Endodermal cell (in vitro differentiated cells): ENCODE measurements at regions not wholly inside any gene's neighbourhood (a gene's known extent, or its start where the extent isn't known, plus 50 kb on each side); places are given as distances from the start of the nearest gene placed in this dataset.
A peak's percentile ranks its signal among the peaks of the same experiment; 100 is the strongest.
"Not testable (repeated sequence)": the region's sequence is repeated elsewhere in the genome, so short reads cannot be mapped to it uniquely, and the experiment has no call there.

Experiments
- DNase-seq: peaks from one replicate; pipeline ENCODE4 v3.0.0-alpha.2; 2017
- H3K27ac ChIP-seq: 2 replicates; pipeline ENCODE4 v1.5.1; 2013; ENCODE audit warnings: mild to moderate bottlenecking, low read depth, low read length, moderate library complexity
- H3K27me3 ChIP-seq: 2 replicates; pipeline ENCODE4 v1.6.1; 2013; ENCODE audit warnings: mild to moderate bottlenecking, low read length, moderate library complexity; ENCODE audit not compliant: insufficient read depth, control insufficient read depth, poor library complexity, severe bottlenecking
- H3K36me3 ChIP-seq: 2 replicates; pipeline ENCODE4 v1.7.0; 2013; ENCODE audit warnings: mild to moderate bottlenecking, low read length, moderate library complexity; ENCODE audit not compliant: control insufficient read depth, insufficient read depth
- H3K4me1 ChIP-seq: one replicate; pipeline ENCODE4 v1.7.0; 2013; ENCODE audit warnings: low read length; ENCODE audit not compliant: control insufficient read depth, insufficient read depth
- H3K4me3 ChIP-seq: 2 replicates; pipeline ENCODE4 v1.5.1; 2013; ENCODE audit warnings: mild to moderate bottlenecking, low read length, moderate library complexity
- H3K9ac ChIP-seq: 2 replicates; pipeline ENCODE4 v1.6.1; 2013; ENCODE audit warnings: mild to moderate bottlenecking, low read length, moderate library complexity; ENCODE audit not compliant: poor library complexity, severe bottlenecking; ENCODE audit errors: extremely low read depth
- H3K9me3 ChIP-seq: 2 replicates; pipeline ENCODE4 v1.6.1; 2013; ENCODE audit warnings: mild to moderate bottlenecking, low read length, moderate library complexity; ENCODE audit not compliant: control insufficient read depth
- H3K27ac Mint-ChIP-seq: 2 replicates; pipeline ENCODE4 v1.8.0; 2020; ENCODE audit warnings: mixed read lengths
- H3K27me3 Mint-ChIP-seq: 2 replicates; pipeline ENCODE4 v1.8.0; 2021; ENCODE audit warnings: mild to moderate bottlenecking, mixed read lengths; ENCODE audit not compliant: insufficient read depth
- H3K36me3 Mint-ChIP-seq: 2 replicates; pipeline ENCODE4 v1.8.0; 2020; ENCODE audit warnings: low read depth, mixed read lengths
- H3K4me1 Mint-ChIP-seq: 2 replicates; pipeline ENCODE4 v1.8.0; 2020; ENCODE audit warnings: mixed read lengths
- H3K4me3 Mint-ChIP-seq: 2 replicates; pipeline ENCODE4 v1.8.0; 2020; ENCODE audit warnings: mild to moderate bottlenecking, moderate library complexity, mixed read lengths
- H3K9me3 Mint-ChIP-seq: 2 replicates; pipeline ENCODE4 v1.8.0; 2020; ENCODE audit warnings: mild to moderate bottlenecking, mixed read lengths
- CTCF ChIP-seq: fragments of 200-600 bp; sonication (generic); conservative IDR thresholded peaks from 2 replicates; pipeline ENCODE4 v1.5.0; 2021; ENCODE audit warnings: antibody characterized with exemption, mild to moderate bottlenecking
- WGBS, 2 experiments: methylation state at CpG; one replicate each; pipeline versions ENCODE4 v1.1.5 to v1.1.7; 2013; ENCODE audit warnings: missing lambda C conversion rate in 2 of 2, mixed read lengths in 1 of 2; ENCODE audit not compliant: insufficient coverage in 1 of 2, insufficient read length in 1 of 2; 5-methylcytosine and 5-hydroxymethylcytosine counted together

DNA sequence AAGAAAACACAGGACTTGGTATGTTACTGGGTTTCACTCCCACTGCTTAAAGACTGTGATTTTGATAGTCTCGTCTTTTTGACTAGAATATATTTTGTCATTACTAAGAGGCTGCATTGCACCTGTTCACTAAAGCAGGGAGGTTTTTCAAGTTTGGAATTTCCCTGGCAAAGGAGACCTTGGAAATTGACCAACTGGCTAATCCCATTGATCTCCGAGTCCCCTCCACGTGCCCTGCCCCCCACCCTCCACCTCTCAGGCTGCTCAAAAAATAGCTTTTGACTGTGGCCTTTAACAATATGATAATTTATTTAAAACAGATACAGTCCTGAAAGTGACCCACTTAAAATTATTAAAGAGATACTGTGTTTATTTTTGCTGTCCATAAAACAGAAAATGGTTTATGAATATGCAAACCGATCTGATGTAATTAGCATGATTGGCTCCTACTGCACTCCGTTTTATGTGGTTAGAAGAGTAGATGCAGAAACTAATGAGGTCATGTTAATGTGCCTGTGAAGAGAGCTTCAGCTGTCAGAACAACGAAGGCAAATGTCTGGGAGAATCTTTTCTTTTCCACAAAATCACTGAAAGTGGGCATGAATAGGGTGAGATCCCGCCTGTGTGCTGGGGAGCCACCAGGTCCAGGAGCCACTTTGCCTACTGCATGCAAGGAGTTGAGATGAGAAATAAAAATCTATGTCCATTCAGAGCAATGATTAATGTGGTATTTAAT lies 361.5 kb downstream of the RRAGC start:
- H3K27me3 Mint-ChIP-seq, result no peaks in the 10 kb centered on the region
- no peak overlapping the region for H3K27ac Mint-ChIP-seq
- WGBS, 2 experiments, result 72 to 75% methylated on average over 5 to 7 of the region's 7 CpGs

DNA sequence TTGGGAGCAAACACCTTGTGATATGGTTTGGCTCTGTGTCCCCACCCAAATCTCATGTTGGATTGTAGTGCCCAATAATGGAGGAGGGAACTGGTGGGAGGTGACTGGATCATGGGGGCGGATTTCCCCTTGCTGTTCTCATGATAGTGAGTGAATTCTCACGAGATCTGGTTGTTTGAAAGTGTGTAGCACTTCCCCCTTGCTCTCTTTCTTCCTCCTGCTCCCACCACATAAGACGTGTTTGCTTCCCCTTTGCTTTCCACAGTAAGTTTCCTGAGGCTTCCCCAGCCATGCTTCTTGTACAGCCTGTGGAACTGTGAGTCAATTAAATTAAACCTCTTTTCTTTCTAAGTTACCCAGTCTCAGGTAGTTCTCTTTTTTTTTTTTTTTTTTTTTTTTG lies 366.3 kb downstream of the RRAGC start:
- H3K9me3 ChIP-seq, result peaks cover 13% of the 10 kb centered on the region
- H3K27me3 Mint-ChIP-seq, H3K9me3 Mint-ChIP-seq, H3K27ac Mint-ChIP-seq, H3K36me3 ChIP-seq, H3K27me3 ChIP-seq, DNase-seq, H3K4me1 ChIP-seq, H3K4me3 ChIP-seq, H3K36me3 Mint-ChIP-seq, H3K27ac ChIP-seq, H3K9ac ChIP-seq, H3K4me3 Mint-ChIP-seq: not testable (repeated sequence)
- WGBS, 2 experiments, result 79 to 94% methylated on average over 3 of the region's 3 CpGs
- H3K4me1 Mint-ChIP-seq, result peaks cover 32% of the 10 kb centered on the region

More for the DNA sequence above, 361.5 kb downstream of the RRAGC start:
- no peak overlapping the region for H3K27ac ChIP-seq
- no peak overlapping the region for H3K4me3 Mint-ChIP-seq
- H3K36me3 Mint-ChIP-seq, result no peaks in the 10 kb centered on the region
- TF ChIP-seq CTCF, result no peak
- DNase-seq, result no peak
- no peak overlapping the region for H3K9ac ChIP-seq
- H3K4me1 ChIP-seq, result peaks cover 3% of the 10 kb centered on the region
- no peaks in the 10 kb centered on the region for H3K9me3 Mint-ChIP-seq
- no peaks in the 10 kb centered on the region for H3K9me3 ChIP-seq
- no peaks in the 10 kb centered on the region for H3K36me3 ChIP-seq
- H3K27me3 ChIP-seq, result peaks cover 1% of the 10 kb centered on the region
- no peak overlapping the region for H3K4me3 ChIP-seq
- peaks cover 31% of the 10 kb centered on the region for H3K4me1 Mint-ChIP-seq

DNA sequence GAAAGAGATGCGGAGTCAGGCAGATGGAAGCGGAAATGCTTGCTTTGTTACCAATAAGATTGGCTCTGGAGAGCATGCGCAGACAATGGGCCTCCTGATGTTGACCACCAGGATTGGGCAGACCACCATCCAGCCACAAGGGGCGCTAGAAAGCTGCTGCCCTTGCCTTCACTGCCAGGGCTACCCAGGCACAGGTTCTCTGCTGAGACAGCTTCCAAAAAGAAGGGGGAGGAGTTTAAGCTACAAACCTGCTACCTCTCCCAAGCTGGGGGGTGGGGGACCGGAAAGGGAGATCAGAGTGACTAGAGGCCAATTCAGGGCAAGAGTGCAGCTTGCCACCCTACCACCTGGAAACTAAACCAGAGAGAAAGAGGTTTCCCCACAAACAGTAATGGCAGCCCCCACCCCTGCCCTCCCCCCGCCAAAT lies 369.7 kb downstream of the RRAGC start:
- H3K27me3 Mint-ChIP-seq, result peaks cover 21% of the 10 kb centered on the region
- H3K4me1 ChIP-seq, result no peaks in the 10 kb centered on the region
- peak; percentile 98 for DNase-seq
- H3K27me3 ChIP-seq, result no peaks in the 10 kb centered on the region
- H3K36me3 Mint-ChIP-seq, result no peaks in the 10 kb centered on the region
- H3K9me3 ChIP-seq, result peaks cover 13% of the 10 kb centered on the region
- peaks cover 8% of the 10 kb centered on the region for H3K9me3 Mint-ChIP-seq
- H3K27ac ChIP-seq, result no peak overlapping the region
- no peaks in the 10 kb centered on the region for H3K36me3 ChIP-seq
- H3K9ac ChIP-seq, result no peak overlapping the region
- no peak overlapping the region for H3K4me3 Mint-ChIP-seq
- no peak overlapping the region for H3K4me3 ChIP-seq
- WGBS, 2 experiments, result 69 to 86% methylated on average over 3 to 5 of the region's 6 CpGs
- peak; percentile 89 for TF ChIP-seq CTCF
- no peak overlapping the region for H3K27ac Mint-ChIP-seq
- H3K4me1 Mint-ChIP-seq, result peaks cover 25% of the 10 kb centered on the region
